ENCODE measurements at regions not wholly inside any gene's neighbourhood (a gene's known extent, or its start where the extent isn't known, plus 50 kb on each side); places are given as distances from the start of the nearest gene placed in this dataset.

DNA sequence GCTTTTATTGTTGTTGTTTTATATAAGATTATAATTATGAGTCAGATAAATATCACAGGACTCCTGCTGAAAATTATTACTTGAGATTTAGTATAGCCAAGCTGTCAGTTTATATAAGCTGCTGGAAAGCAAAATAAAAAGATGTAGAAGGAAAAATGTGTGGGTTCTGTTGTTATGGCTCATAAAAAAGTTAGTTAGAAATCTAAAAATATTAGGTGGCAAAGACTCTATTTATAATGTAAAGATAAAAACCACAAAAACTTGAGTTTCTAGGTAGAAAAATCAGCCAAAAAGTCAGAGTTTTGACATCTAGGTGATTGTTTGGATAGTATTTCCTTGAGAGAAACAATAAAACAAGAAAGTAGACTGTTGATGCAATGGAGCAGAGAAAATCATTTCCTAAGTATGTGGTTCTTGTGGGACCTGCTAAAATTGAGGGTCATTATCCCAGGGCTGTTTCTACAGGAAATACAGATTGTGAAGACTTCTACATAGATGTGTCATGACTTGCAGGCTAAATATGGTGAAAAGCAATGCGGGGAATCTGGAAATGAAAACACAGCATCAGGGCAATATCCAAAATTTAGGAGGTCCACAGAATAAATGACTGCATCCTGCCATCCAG lies 1109.6 kb upstream of the CADM2 start:
- ATAC-seq (no peak), DNase-seq (ENCODE audit: missing footprints) (no peak)
- intact Hi-C loops (cut with DNase I): no loop called here

DNA sequence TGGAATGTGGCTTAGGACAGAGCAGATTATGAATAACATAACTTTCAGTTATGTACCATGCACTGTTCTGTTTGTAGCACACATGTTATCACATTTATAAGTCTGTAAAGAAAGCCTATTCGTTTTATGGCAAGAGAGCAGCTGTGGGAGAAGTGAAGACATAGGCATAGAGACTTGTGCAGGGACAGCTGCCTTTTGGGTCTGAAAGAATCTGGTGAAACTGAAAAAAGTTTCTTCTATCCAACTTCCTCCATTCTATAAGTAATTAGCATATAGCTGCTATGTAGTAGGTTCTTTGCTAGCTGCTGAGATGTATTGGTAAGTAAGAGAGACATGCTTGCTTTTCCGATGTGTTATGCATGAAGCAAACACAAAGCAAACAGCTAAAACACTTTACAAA lies 1095.4 kb upstream of the CADM2 start:
- ATAC-seq (no peak), DNase-seq (ENCODE audit: missing footprints) (no peak)
- intact Hi-C loops (cut with DNase I): no loop called here

DNA sequence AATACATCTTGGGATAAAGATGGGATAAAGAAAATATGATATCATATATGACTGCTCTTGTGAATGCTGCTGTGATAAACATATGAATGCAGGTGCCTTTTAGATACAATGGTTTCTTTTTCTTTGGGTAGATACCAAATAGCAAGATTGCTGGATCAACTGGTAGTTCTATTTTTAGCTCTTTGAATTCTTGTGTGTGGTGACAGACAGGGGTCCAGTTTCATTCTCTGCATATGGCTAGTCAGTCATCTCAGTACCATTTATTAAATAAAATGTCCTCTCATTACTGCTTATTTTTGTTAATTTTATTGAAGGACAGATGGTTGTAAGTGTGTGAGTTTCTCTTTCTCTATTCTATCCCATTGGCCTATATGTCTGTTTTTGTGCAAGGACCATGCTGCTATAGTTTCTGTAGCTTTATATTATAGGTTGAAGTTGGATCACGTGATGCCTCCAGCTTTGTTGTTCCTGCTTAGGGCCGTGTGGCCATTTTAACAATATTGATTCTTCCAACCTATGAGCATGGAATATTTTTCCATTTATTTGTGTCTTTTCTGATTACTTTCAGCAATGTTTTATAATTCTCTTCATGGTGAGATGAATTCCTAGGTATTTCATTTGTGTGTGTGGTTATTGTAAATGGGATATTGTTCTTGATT lies 1089.8 kb upstream of the CADM2 start:
- ATAC-seq (no peak), DNase-seq (ENCODE audit: missing footprints) (no peak)
- intact Hi-C loops (cut with DNase I): no loop called here

DNA sequence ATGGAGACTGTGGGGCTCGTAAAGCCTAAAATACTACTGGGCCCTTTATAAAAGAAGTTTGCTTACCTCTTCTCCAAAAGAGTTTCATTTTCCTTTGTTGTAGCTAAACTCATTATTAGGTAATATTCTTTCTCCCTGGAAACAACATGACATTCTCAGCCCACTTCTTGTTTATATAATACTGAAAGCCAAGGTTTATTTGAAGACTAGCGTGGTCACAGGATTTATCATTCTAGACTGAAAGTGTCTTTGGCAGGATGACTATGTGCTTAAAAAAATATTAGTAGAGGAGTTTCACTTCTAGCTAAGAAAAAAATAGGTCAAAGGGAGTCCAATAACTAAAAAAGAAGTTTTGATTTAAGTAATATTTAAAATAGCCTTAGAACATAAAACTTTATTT lies 1085.2 kb upstream of the CADM2 start:
- intact Hi-C loops (cut with DNase I): no loop called here
- ATAC-seq: no peak
- DNase-seq (ENCODE audit: missing footprints): no peak

DNA sequence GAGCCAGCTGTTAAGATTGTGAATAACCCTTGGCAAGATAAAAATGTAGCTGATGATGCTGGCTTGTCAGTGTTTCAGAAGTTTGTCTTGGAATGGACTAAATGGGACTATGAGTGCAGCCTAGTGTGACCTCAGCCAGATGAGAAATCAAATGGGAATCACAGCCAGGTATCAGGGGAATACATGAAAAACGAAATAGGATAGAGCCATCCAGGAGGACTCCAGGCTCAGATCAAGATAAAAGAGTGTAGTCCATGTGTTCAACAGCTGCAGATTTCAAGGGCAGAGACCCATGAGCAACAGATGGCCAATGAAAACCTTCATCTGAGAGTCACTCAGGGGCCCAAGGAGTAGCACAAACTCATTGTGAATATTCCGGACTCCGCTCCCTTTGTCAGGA lies 1080.9 kb upstream of the CADM2 start:
- intact Hi-C loops (cut with DNase I): no loop called here
- ATAC-seq: peak; percentile 97
- DNase-seq (ENCODE audit: missing footprints): no peak

DNA sequence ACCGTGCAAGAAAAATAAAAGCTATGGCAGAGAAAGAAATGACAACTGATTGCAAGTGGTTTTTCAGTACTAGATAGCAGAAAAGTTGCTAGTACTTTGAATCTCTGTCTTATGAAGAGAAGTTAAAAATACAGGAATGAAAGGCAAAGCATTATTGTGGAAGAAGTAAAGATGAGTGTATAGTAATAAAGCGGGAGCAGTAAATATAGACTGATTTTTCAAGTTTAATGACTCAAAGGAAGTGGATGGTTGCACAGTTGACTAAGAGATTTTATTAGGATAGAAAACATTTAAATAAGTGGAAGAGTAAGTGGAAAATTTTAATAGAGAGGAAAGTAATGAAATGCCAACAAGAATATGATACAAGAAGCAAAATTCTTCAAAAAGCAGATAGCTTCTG lies 1076.1 kb upstream of the CADM2 start:
- ATAC-seq (no peak), DNase-seq (ENCODE audit: missing footprints) (no peak)
- intact Hi-C loops (cut with DNase I): no loop called here

DNA sequence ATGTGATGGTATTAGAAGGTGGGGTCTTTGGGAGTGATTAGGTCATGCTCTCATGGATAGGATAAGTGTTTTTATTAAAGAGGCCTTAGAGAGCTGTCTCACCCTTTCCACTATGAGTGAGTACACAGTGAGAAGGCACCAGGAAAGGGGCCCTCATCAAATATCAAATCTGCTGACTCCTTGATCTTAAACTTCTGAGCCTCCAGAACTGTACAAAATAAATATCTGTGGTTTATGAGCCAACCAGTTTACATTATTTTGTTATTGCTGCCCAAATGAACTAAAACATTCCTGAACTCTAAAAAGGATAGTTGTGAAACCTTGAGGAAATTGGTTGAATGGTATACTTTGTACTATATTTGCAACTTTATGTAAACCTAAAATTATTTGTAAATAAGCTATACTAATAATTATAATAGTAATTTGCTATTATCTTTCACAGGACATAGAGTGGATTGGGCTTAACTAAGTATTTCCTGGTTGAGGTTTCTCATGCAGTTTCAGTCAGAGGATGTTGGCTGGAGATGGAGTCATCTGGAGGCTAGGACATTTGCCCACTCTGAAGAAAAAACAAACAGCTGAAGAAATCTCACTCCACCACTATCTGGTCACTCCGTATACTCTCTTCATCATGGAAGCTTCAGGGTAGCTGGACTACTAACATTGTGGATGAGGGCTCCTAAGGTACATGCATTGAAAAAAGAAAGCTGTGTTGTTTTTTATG lies 1068.6 kb upstream of the CADM2 start:
- ATAC-seq: no peak
- intact Hi-C loops (cut with DNase I): no loop called here
- no peak for DNase-seq (ENCODE audit: missing footprints)

DNA sequence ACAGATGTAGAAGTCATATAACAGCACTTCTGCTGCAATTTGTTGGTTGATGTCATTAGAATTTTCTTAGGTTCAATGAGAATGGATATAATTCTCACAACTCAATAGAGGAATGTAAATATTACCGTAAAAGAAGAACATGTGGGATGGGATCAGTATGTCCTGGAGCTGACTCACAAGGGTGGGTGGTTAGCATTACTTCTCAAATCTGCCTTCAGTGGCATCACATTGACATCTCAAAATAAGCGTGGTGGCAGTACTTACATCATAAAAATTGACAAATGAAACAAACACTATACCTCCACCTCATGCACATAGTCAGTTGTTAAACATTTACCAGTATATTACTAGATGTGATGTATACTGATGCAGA lies 1068.0 kb upstream of the CADM2 start:
- ATAC-seq (no peak), DNase-seq (ENCODE audit: missing footprints) (no peak)
- intact Hi-C loops (cut with DNase I): no loop called here

DNA sequence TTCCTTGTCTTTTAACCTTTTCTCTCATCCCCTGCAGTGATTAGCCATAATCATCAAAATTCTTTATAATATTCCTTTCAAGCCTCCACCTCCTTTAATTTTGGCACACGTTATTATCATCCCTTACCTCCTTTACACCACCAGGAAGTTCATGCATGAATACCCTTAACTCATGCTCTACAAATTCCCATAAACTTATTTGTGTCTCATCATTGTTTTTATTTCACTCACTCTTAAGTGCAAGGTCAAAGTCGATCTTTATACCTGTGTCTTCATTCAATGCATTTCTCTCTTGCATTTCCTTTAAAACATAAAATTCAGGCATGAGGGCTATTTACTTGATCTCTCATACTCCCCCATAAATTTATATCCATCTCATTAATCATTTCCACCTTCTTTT lies 1064.6 kb upstream of the CADM2 start:
- ATAC-seq (no peak), DNase-seq (ENCODE audit: missing footprints) (no peak)
- intact Hi-C loops (cut with DNase I): no loop called here

DNA sequence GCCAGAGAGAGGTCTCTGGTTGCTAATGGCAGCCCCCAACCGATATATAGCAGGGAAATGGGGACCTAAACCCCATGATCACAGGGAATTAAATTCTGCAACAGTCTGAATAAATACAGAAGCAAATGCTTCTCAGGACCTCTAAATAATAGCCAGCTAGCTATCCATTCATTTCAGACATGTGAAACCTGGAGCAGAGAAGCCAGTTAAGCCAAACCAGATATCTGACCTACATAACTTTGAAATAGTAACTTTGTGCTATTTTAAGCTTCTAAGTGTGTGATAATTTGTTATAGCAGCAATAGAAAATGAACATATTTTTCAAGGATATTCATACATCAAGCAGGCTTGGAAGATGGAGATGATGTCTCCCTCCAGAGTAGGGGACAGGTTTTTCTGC lies 1062.9 kb upstream of the CADM2 start:
- DNase-seq (ENCODE audit: missing footprints) (no peak), ATAC-seq (no peak)
- intact Hi-C loops (cut with DNase I): no loop called here

DNA sequence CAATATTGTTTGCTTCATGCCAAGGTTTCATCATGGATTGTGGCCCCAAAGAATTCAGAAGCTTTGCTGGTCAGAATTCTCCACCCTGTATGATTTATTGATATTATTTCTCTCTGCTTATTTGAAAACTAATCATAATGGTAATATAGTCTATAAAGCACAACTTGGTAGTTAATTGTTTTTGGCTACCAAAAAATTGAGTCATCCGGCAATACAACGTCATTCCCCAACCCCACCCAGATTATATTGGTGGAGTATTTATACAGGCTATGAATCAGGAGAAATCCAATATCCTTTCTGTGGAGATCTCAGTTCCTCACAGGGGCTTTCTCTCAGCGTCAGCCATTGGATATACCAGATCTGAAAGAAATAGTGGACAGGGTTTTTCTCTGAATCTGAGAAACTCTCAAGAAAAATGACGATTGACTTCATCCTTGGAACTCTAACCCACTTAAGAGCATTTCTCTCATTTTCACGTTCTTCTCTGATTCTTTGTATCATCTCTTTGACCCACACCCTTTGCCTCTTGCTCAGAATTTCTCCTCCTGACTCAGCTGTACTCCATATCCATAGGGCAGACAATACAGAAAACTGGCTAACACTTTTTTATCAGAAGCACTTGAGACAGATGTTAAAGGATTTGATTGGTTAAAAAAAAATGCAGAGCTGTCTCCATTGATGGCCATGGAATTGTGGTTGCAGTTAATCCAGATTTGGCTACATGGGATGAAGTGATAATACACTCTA lies 1055.8 kb upstream of the CADM2 start:
- ATAC-seq: no peak
- DNase-seq (ENCODE audit: missing footprints): no peak
- intact Hi-C loops (cut with DNase I): no loop called here

DNA sequence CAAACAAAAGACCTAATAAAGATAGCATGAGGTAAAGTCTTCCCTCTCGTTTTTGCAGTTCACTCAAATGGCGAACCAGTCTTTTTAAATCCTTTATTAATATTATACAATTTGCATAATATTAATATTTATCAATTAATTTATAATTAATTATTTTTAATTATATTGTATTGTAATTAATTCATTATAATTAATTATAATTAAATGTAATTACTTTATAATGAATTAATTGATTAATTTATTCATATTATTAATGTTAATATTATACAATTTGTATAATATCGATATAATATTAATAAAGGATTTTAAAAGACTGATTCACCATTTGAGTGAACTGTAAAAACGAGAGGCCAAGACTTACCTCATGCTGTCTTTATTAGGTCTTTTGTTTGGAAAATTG lies 1045.4 kb upstream of the CADM2 start:
- intact Hi-C loops (cut with DNase I): no loop called here
- DNase-seq (ENCODE audit: missing footprints): no peak
- ATAC-seq: no peak

DNA sequence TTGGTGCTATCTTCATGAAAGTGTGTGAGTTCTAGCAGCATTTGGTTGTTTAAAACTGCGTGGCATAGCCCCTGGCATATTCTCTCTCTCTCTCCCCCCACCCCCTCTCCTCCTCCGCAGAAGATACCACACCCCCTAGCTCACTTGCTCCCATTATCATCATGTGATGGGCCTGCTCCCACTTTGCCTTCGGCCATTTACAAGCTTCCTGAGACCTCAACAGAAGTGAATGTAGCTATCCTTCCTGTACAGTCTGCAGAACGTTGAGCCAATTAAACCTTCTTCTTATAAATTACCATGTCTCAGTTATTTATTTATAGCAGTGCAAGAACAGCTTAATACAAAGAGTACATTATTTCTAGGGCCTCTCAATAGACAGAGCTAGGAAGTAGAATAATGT lies 1032.5 kb upstream of the CADM2 start:
- intact Hi-C loops (cut with DNase I): no loop called here
- ATAC-seq (no peak), DNase-seq (ENCODE audit: missing footprints) (no peak)

DNA sequence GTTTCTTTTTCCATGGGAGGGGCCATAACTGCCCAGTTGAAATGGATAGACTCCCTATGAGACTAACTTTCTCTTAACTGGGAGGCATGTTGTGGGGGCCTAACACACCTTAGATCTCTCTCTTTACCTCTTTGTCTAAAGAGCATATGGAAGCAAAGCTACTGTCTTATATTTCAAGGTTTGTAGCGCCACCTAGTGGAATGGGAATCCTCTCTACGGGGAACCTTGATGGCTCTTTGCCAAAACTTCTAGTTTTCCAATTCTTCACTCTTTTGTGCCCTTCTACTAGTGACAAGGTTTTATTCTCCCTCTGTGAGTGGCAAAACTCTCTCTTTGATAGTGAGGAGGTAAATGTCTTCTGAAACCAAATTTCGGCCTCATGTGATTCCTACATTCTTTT lies 1030.4 kb upstream of the CADM2 start:
- ATAC-seq (no peak), DNase-seq (ENCODE audit: missing footprints) (no peak)
- intact Hi-C loops (cut with DNase I): no loop called here

DNA sequence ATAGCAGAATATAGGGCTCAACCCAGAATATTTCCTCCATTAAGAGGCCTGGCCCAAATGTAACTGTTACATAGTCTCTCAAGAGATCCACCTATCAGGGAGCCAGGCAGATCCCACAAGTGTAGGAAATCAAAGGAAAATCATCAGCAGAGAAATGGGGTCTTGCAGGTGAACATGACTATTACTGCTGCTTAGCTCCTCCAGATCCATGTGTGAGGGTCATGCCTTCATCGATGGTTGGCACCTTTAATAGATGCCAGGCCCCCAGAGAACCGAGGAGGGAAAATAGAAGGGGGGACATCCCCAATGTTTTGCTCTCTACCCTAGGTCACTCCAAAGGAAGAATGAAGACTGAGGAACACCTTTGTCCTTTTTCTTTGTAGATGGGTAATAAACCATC lies 1029.9 kb upstream of the CADM2 start:
- ATAC-seq: no peak
- no peak for DNase-seq (ENCODE audit: missing footprints)
- intact Hi-C loops (cut with DNase I): no loop called here

DNA sequence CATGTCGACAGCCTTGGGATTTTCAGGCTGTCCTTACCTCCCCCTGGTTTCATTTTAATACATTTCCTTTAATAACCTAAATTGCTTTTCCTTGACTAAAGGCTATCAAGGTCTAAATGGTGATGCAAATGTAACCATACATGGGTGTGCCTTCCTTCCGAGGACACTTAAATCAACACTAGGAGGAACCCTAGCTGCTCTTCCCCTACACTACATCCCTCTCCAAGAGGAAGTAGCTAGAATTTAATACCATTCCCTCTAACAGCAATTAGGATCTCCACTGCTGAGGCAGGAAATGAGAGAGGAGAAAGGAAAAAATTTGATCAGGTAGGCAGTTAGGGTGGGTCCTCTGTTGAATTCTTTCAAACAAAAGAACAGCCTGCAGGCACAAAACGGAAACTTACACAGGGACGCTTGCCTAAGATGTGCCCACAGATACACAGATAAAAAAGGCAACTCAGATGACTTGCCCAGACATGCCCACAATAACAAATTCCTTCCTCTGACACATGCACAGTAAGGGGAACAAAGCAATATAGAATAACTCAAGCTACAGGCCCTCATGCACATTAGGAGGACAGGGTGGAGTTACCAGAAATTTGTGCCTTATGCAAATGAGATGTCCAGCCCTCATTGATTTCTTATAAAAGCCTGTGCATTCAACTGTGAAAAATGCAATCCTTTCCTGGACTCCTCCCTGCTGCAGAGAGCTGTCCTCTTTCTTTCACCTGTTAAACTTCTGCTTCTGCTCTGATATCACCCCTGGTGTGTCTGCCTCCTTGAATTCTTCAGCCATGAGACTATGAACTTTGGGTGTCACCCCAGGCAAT lies 1024.4 kb upstream of the CADM2 start:
- no peak for ATAC-seq
- intact Hi-C loops (cut with DNase I): no loop called here

DNA sequence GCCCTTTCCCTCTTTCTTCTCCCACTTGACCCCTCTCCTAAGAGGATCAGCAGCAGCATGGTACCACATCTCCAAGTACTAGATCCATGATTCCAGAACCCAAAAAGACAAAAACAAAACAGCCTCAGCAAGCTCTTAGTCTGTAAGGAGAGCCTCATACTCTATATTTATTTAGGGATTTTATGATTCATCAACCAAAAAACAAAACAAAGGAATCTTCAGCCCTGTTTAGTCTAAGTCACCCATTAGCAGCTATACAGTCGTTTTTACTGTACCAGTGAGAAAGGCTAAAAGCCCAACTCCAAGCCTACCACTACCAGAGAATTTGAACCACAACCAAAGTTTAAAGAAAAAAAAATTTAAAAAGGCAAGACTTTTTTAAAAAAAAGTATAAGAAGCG lies 1020.3 kb upstream of the CADM2 start:
- DNase-seq (ENCODE audit: missing footprints) (no peak), ATAC-seq (no peak)
- intact Hi-C loops (cut with DNase I): no loop called here

More for the DNA sequence above, 1024.4 kb upstream of the CADM2 start:
- DNase-seq (ENCODE audit: missing footprints): no peak

DNA sequence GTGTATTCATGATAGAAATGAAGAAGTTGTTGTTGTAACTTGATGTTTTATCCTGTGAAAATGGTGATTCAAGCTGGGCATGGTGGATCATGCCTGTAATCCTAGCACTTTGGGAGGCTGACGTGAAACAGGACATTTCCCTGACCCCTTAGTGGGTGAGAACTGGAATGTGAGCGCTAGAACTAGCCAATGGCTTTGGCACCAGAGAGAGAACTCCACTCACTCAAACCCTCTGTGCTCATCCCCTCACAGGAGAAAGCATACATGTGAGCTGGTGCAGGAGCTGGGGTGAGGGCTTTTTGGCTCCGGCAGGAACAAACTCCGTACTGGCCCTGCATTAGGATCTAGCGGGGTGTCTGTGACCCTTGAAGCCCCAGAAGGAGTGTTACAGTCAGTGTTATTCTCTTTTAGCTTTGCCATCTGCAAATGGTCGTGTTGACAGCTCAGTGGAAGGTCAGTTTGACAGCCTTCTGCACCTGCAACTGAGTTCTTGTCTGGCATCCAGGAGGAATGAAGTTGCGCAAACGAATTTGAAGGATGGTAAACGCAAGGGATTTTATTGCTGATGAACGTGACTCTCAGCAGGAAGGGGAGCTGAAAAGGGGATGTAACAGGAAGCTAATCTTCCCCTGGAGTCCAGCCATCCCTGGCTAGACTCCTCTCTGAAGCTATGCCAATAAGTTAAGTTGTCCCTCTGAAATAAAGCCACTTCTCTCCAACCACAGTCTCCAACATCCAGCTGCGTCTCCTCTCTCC lies 1016.6 kb upstream of the CADM2 start:
- ATAC-seq: no peak

More for the DNA sequence above, 1016.6 kb upstream of the CADM2 start:
- no peak for DNase-seq (ENCODE audit: missing footprints)
- intact Hi-C loops (cut with DNase I): no loop called here

Data from Right ventricle myocardium inferior (tissue), 1 donor.